ENCODE measurements at regions not wholly inside any gene's neighbourhood (a gene's known extent, or its start where the extent isn't known, plus 50 kb on each side); places are given as distances from the start of the nearest gene placed in this dataset.
"Not testable (repeated sequence)": the region's sequence is repeated elsewhere in the genome, so short reads cannot be mapped to it uniquely, and the experiment has no call there.

DNA sequence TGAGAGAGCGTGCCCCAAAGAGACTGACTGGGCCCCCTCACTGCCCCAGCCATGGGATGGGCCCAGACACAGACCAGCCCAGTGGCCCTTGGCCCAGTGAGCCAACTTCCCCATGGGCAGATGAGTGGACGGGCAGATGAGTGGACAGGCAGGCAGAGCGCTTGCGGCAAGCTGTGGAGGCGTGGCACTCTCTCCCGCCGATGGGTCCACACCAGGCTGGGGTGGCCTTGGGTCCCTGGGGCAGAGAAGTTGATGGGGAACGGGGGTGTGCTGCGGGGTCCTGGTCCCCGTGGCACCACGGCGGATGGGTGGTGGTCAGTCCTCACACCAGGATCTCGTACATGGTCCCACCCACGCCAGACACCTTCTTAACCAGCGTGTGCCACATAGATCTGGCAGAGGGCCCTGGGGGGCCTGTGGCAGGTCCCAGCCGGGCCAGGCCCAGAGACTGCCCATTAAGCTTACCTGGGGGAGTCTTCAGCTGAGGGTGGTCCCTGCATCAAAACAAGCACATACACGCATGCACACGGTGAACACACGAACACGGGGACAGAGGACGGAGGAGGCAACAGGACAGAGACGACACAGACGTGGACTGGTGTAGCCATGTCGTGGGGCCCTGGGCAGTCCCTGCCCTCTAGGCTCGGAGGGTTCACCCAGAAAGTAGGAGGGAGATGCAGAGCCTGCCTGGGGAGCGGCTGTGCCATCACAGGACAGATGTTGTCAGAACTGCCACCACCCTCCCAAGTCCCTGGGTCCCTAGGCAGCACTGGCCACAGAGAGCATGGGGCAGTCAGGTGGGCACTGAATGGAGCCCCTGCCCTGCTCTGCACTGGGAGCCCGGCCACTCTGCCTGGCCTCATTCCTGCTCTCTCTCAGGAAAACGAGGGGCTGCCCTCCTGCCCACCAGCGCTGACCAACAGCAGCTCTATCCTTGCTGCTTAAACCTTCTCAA, 182.2 kb downstream of the IGLL1 start:
- DNase-seq (ENCODE audit: extremely low read depth in 1 of 2, low read depth in 1 of 2): no peak

DNA sequence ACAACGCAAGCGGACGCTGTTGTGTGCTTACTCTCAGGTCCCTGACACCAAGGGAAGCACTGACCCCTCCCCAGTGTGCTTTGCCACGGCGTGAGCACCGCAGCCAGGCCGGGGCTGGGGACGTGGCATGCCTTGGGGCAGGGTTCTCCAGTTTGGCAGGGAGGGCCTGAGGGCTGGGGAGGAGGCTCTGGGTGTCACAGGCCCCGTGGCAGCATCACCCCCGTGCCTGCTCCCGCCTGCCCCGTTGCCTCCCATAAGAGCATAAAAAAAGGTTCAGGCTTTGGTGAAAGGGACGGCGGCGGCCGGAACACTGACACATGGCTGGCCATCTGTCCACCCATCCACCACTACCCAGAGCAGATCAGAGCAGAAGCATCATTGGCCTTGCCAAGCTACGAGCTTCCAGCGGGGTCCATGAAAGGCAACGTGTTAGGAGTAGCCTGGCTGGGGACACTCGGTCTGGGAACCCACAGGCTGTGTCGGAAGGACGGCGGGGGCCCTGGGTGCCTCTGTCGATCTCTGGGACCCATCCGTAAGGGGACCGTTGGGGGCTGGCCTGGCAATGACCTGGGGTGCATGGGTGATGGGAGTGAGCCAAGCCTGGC, 183.0 kb downstream of the IGLL1 start:
- no peak for DNase-seq (ENCODE audit: extremely low read depth in 1 of 2, low read depth in 1 of 2)

DNA sequence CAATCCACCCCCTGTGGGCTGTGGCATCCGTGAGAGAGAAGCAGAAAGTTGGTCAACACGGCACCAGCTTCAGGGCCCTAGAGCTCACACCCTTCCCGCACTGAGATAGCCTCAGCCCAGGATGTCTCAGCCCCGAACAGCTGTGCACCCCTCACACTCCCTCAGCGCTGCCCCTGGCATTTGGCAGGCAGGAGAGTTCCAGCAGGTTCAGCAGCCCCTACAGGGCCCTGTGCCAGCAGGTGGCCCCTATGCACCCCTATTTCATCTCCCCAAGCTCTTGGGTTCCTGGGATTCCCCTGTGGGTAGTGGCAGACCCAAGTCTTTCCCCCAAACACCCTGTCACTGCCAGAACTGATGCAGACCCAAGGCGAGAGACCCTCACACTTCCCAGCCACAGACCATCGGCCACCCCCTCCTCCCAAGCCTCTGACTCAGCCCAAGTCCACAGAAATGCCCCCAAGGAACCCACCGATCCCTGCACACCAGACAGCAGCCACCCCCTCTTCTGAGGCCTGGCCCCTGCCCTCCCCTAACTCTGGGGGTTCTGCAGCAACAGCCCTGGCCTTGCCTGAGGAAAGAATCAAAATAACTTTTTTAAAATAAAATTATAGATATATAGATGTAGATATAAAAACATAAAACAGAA, 183.6 kb downstream of the IGLL1 start:
- no peak for DNase-seq (ENCODE audit: extremely low read depth in 1 of 2, low read depth in 1 of 2)

DNA sequence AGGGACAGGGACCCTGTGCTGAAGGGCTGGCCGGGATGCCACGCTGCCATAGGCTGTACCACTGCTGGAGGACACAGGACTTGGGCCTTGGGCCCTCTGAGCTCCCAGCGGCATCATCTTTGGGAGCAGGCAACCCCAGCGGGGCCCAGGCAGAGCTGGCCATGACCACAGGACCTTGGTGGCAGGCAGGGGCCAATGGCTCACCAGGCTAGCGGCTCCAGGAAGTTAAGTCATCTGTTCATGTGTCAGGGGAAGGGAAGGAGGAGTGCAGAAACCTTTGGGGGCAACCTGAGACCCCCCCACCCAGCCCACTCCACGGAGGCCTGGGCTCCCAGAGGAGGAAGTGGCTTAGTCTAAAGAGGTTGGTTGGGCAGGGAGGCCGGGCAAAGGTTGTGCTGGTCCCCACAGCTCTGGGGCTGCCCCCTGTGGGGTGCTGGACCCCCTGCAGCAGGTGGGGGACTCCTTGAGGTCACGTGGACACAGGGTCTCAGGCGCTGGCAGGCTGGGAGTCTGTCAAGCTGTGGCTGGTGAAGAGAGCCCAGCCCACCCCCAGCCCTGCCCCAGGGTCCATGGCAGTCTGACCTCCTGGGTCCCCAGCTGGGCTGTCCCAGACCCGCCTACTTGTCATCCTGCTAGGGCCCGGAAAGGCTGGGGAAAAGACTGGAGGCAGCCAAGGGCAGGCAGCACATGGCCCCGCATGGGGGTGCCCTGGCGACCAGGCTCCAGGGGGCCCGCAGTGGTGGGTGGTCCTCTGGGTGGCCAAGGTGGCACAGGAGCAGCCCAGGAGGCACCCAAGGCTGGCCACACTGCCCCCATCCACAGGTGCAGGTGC, 184.3 kb downstream of the IGLL1 start:
- no peak for DNase-seq (ENCODE audit: extremely low read depth in 1 of 2, low read depth in 1 of 2)

DNA sequence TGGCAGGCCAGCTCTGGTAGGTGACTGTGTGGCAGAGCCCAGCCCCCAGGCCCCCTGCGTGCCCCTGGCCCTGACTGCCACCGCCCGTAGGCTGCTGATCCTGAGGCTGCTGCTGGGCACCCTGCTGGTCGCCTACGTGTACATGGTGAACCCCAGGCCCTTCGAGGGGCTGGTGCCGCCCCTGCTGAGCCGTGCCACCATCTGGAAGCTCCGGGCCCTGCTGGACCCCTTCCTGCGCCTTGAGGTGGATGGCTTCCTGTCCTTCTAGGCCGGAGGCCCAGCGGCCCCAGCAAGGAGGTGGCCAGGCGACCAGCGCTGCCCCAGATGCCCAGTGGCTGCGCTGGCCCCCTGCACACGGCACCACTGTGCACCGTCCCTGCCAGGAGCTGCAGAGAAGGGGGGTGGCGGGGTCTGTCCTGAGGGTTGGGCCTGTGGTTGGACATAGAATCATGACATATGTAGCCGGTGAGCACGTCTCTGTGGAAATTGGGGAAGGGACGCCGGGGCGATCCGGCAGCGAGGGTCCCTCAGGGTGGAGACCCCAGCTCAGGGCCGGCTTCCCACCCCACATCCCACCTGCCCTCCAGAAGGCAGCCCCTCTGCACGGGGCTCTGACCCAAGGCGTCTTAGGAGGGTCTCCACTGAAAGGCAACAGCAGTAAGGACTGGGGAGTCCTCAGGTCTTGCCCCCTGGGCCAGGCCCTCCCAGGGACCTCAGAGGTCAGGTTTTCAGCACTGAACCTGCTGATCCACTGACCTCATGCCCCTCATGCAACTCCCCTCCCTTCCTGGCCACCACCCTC, 185.4 kb downstream of the IGLL1 start:
- no peak for DNase-seq (ENCODE audit: extremely low read depth in 1 of 2, low read depth in 1 of 2)

DNA sequence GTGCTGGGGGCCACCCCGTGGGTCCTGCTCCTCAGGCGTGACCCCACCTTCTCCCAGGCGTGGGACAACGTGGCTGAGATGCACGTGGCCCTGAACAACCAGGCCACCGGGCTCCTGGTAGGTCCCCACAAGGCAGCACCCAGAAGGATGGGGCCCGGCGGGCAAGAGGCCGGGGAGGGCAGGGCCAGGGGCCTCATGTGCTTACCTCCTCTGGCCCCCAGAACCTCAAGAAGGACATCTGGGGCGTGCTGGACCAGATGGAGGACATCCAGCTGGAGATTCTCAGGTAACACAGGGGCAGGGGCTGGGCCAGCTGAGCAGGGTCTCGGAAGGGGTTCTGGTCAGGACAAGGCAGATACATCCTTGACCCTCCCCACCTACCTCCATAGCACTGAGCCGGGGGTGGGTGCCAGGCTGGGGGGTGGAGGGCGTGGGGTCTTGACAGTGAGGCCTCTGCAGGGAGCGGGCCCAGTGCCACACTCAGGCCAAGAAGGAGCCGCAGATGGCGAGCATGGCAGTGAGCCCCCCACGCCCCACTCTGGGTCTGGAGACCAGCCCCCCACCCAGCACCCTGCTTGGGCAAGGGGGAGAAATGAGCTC, 186.3 kb downstream of the IGLL1 start:
- DNase-seq (ENCODE audit: extremely low read depth in 1 of 2, low read depth in 1 of 2): no peak

DNA sequence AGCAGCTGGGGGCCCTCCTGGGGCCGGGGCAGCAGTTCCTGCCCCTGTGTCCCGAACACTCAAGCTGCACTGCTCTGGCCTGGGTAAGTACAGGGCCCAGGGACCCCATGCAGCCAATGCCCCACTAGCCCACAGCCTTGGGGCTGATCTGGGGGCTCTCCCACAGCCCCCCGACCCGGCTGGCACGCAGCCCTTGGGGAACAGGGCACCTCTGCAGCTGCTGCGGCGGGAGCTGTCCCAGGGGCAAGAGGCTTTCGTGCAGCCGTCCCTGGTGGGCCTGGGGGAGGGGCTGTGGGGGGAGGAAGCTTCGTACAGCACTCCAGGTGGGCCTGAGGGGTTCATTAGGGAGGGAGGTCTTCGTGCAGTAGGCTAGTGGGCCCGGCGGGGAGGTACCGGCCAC, 186.9 kb downstream of the IGLL1 start:
- DNase-seq (ENCODE audit: extremely low read depth in 1 of 2, low read depth in 1 of 2): not testable (repeated sequence)

DNA sequence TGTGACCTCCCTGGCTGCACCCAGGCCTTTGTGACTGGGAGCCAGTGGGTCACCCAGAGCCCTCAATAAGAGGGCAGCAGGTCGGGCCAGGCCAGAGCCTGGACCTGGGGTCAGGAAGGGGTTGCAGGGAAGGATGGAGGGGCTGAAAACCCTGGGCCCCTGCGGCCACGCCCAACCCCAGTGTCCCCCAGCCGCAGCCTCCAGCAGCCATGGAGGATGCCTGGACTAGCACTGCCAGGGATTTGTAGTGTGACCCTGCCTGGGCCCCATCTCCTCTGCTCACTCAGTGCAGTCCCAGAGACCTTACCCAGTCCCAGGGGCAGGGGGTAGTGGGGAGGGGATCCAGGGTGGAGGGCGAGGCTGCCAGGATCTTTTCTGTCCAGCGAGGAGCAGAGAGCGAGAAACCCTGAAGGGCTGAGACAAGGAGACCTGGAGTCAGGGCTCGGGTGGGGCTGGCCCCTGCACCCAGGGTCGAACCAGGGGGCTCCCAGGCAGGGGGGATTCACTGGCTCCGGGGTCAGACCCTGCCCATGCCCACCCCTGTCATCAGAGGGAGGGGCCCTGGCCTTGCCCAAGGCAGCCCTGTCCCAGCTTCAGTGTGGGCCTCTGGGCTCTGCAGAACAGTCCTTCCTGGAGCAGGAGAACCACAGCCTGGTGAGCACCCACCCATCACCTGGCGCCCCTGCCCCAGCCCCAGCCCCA, 187.5 kb downstream of the IGLL1 start:
- DNase-seq (ENCODE audit: extremely low read depth in 1 of 2, low read depth in 1 of 2): no peak

DNA sequence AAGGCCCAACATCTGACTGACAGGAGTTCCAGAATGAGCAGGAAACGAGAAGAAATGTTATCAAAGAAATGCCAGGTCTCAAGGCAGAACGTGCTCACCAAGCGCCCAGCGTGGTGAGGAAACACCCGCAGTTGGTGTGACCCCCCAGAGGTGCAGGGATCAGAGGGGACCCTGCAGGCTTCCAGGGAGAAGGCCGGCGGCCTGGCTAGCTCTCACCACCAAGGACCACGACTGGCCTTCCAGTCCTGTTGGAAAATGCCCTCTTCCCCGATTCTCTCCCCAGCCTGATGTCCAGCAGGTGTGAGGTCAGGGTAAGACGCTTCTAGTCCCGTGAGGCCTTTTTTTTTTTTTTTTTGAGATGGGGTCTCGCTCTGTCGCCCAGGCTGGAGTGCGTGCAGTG, 189.1 kb downstream of the IGLL1 start:
- DNase-seq (ENCODE audit: extremely low read depth in 1 of 2, low read depth in 1 of 2): no peak

DNA sequence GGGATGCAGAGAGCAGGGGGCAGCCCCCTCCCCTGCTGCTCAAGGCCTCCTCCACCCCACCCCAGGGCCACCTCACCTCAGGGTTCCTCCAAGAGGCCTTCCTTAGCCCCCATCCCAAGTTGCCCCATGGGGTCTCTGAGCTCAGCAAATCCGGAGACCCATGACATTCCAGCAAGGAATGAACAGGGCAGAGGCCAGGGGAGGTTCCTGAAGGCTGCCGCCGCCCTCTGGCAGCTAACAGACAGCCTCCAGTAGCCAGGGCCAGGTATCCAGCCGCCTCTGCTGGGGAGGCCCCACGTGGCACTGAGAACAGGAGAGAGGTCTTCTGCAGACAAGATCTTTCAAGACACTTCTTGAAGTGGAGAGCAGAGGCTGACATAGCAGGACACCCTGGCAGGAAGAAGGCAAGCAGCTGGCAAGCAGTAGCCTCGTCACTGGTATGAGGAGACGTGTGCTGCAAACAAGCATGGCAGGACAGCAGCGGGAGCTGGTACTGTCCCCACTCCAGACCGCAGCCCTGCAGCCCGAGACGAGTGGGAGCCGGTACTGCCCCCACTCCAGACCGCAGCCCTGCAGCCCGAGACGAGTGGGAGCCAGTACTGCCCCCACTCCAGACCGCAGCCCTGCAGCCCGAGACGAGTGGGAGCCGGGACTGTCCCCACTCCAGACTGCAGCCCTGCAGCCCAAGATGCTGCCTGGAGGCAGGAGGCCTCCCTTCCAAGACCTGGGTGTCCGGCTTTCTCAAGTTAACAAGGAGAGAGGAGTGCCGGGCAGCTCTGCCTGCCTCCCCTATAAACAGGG, 190.6 kb downstream of the IGLL1 start:
- DNase-seq (ENCODE audit: extremely low read depth in 1 of 2, low read depth in 1 of 2): no peak

DNA sequence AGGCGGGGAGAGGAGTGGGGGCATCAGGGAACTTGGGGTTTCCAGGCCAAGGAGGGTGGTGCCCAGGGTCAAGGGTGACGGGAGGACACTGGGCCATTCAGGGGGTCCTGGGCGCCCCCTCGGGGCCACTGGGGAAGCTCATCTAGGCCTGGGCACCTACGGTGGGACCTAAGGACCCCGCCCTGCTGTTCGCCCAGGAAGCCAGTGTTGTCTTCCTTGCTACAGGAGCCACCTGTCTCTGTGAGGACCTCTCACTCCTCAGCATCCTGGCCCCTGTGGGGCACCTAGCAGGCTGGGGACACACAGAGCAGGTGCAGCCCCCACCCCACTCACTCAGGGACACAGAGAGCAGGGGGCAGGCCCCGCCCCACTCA, 191.6 kb downstream of the IGLL1 start:
- DNase-seq (ENCODE audit: extremely low read depth in 1 of 2, low read depth in 1 of 2): no peak

DNA sequence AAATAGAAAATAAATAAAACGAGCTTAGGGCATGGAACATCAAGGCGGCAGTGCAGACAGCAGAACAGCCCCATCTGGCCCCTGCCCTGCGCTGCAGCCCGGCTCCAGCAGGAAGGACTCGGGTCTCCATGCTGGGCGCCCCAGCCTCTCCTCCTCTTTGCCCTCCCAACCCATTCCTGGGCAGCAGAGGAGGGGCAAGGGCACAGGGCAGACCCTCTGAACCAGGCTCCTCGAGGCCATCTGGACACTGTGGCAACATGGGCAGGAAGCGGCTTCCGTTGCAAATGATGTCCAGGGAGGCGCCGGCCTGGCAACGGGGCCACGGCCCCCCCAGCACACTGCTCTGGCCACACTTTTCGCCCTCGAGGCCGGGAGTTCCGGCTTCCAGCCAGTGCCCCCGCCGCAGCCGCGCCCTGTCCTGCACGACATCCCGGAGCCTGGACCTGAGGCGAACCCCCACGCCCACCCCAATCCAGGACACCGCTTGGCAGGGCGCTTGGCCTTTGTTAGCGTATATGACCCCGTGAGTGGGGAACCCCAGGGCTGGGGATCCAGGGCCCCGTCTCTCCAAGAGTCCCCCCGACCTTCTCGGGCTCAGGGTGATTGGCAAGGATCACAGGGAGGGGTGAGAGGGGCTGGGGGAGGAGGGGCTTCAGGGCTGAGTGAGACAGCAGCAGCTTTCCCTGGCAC, 192.1 kb downstream of the IGLL1 start:
- DNase-seq (ENCODE audit: extremely low read depth in 1 of 2, low read depth in 1 of 2): no peak

DNA sequence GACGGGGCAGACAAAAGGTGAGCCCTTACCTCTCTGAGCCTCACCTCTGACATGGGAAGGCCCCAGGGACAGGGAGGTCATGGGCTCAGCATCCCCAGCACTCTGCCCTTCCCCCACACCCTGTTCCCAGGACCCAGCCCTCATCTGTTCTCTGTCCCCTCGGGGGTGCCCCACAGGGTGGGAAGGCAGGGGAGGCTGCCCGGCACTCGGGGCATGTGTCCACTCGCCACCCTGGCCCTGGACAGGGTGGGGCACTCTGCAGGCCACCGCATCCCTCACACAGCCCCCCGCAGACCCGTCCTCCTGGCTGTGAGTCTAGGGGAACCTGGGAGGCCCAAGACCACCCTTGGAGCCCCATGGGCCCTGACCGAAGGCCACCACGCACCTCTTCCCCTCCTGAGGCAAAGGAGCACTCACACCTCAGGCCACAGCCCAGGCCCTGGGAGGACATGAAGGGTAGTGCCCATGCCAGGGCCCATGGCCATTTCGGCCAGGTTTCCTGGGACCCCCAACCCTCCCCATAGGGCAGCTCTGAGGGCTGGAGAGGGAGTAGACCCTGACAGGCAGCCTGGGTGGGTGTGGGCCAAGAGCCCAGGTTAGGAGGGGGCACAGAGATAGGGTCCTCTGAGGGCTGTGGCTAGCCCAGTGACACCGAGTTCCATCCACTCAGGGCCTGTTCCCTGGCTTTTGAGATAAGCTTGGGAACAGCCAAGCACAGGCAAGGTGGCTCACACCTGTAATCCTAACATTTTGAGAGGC, 193.1 kb downstream of the IGLL1 start:
- no peak for DNase-seq (ENCODE audit: extremely low read depth in 1 of 2, low read depth in 1 of 2)

DNA sequence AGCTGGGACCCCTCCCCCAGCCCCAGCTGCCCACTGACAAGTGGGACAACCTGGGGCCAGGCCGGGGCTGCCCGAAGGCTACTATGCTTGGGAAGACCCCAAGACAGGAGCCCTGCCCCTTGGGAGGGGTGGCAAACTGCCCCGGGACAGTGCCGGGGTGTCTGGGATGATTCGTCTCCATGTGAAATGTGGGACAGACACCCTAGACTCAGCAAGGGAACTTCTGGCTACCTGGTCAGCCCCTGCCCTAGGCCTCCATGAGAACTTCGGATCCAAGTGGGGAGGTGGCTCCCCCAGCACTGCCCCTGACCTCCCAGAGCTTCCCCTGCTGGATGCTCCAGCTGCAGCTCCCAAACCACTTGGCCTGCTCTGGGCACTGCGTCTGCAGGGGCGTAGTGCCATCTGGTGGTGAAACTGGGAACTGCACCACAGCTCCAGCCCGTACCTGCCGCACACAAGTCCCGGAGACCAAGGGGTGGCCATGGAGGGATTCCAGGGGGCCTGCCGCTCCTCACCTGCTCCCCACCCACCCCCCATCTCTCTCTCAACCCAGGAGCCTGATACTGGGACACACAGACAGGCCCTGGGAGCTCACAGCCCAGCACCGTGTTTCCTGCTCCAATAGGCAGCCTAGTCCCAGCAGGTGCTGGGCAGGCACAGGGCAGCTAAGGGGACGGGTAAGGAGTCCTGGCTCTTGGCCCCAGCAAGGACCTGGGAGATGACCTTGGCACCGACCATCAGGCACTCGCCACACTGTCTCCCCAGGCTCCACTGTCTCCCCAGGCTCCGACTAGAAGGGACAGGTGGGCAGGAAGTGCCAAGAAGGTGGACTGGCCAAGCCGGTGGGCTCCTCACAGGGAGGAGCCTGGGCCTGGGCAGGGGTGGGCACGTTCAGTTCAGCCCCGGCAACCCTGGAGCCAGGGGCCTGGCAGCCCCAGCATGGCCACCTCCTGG, 194.1 kb downstream of the IGLL1 start:
- DNase-seq (ENCODE audit: extremely low read depth in 1 of 2, low read depth in 1 of 2): peak; percentile 38 to 72

DNA sequence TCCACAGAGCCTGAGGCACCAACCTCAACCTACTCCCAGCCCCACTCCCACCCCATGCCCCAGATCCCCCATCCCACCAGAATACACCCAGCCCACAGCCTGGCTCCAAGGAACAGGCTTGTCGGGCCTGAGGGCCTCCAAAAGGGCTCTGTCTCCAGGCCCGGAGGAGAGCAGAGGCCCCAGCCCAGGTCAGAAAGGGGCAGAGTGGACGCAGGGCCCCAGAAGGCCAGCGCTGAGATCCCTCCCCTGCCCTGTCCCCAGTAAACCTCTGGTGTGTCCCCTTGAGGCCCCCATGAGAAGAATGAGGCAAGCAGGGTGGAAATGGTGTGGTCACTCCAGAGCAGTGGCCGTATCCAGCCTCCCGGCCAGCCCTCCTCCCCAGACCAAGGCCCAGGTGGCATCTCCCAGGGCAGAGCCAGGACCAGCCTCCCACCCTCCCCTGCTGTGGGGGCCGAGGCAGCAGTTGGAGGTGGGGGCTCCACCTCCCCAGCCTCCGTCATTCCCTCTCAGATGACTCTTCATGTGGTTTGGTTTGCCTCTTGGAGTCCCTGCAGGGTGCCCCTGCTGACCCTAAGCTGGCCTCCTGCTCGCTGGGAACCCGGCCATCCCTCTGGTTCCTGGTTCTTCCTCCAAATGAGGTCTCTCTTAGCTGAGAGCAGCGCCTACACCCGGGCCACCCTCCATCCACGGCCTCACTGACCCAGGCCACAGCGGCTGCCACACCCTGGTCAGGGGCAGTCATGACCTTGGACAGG, 195.0 kb downstream of the IGLL1 start:
- DNase-seq (ENCODE audit: extremely low read depth in 1 of 2, low read depth in 1 of 2): no peak

Data from activated CD8-positive, alpha-beta memory T cell treated with anti-CD3 and anti-CD28 coated beads for 1 hour (primary cell).